ENCODE measurements at regions not wholly inside any gene's neighbourhood (a gene's known extent, or its start where the extent isn't known, plus 50 kb on each side); places are given as distances from the start of the nearest gene placed in this dataset.

- no peaks in the 10 kb centered on the region for H3K36me3 ChIP-seq (ENCODE audit: control insufficient read depth, insufficient read depth, low read length)
- no peak overlapping the region for H3K4me3 ChIP-seq (ENCODE audit: low read depth, low read length)
- TF ChIP-seq CTCF (IDR thresholded peaks at IDR 0.05; ENCODE audit: insufficient read depth, low read length, poor library complexity, severe bottlenecking), result no peak
- peaks cover 6% of the 10 kb centered on the region for H3K27me3 ChIP-seq (ENCODE audit: control insufficient read depth, insufficient read depth, low read length)
- no peak for DNase-seq (ENCODE audit: low read depth)
These were observed 346.9 kb downstream of the DYSF start for GRCh38 chr2:71800106-71800809.

- TF ChIP-seq CTCF (IDR thresholded peaks at IDR 0.05; ENCODE audit: insufficient read depth, low read length, poor library complexity, severe bottlenecking), result no peak
- H3K27me3 ChIP-seq (ENCODE audit: control insufficient read depth, insufficient read depth, low read length), result peaks cover 6% of the 10 kb centered on the region
- no peak overlapping the region for H3K4me3 ChIP-seq (ENCODE audit: low read depth, low read length)
- no peaks in the 10 kb centered on the region for H3K36me3 ChIP-seq (ENCODE audit: control insufficient read depth, insufficient read depth, low read length)
- no peak for DNase-seq (ENCODE audit: low read depth)
These were observed 345.7 kb downstream of the DYSF start for GRCh38 chr2:71799013-71799575.

GRCh38 chr2:71798266-71799012, 345.1 kb downstream of the DYSF start:
- TF ChIP-seq CTCF (IDR thresholded peaks at IDR 0.05; ENCODE audit: insufficient read depth, low read length, poor library complexity, severe bottlenecking), result peak; percentile 72
- H3K4me3 ChIP-seq (ENCODE audit: low read depth, low read length), result no peak overlapping the region
- DNase-seq (ENCODE audit: low read depth), result no peak

GRCh38 chr2:71797035-71797810, 343.9 kb downstream of the DYSF start:
- DNase-seq (ENCODE audit: low read depth), result no peak
- no peak for TF ChIP-seq CTCF (IDR thresholded peaks at IDR 0.05; ENCODE audit: insufficient read depth, low read length, poor library complexity, severe bottlenecking)
- no peak overlapping the region for H3K4me3 ChIP-seq (ENCODE audit: low read depth, low read length)
- no peaks in the 10 kb centered on the region for H3K36me3 ChIP-seq (ENCODE audit: control insufficient read depth, insufficient read depth, low read length)
- peaks cover 4% of the 10 kb centered on the region for H3K27me3 ChIP-seq (ENCODE audit: control insufficient read depth, insufficient read depth, low read length)

More at GRCh38 chr2:71798266-71799012, 345.1 kb downstream of the DYSF start:
- peaks cover 6% of the 10 kb centered on the region for H3K27me3 ChIP-seq (ENCODE audit: control insufficient read depth, insufficient read depth, low read length)
- no peaks in the 10 kb centered on the region for H3K36me3 ChIP-seq (ENCODE audit: control insufficient read depth, insufficient read depth, low read length)

GRCh38 chr2:71796174-71796593, 342.8 kb downstream of the DYSF start:
- Histone ChIP-seq H3K36me3 (ENCODE audit: control insufficient read depth, insufficient read depth, low read length) (no peaks in the 10 kb centered on the region), H3K4me3 (ENCODE audit: low read depth, low read length) (no peak overlapping the region), H3K27me3 (ENCODE audit: control insufficient read depth, insufficient read depth, low read length) (peaks cover 3% of the 10 kb centered on the region)
- no peak for DNase-seq (ENCODE audit: low read depth)
- TF ChIP-seq CTCF (IDR thresholded peaks at IDR 0.05; ENCODE audit: insufficient read depth, low read length, poor library complexity, severe bottlenecking), result no peak
